ENCODE measurements at regions not wholly inside any gene's neighbourhood (a gene's known extent, or its start where the extent isn't known, plus 50 kb on each side); places are given as distances from the start of the nearest gene placed in this dataset.

GRCh38 chr15:54960266-54960665 is 236.5 kb downstream of the RSL24D1 start:
- TF ChIP-seq ELF4 (IDR thresholded peaks at IDR 0.05) (no peak), PKNOX1 (IDR thresholded peaks at IDR 0.05) (no peak), HDGF (IDR thresholded peaks at IDR 0.05; ENCODE audit: borderline replicate concordance) (no peak)

Measured in HEK293T (cell line).